Neural progenitor cell (in vitro differentiated cells): ENCODE measurements at regions not wholly inside any gene's neighbourhood (a gene's known extent, or its start where the extent isn't known, plus 50 kb on each side); places are given as distances from the start of the nearest gene placed in this dataset.

Experiments
- CTCF ChIP-seq: fragments of 200-600 bp; sonication (generic); IDR thresholded peaks from 2 replicates; pipeline ENCODE4 v1.5.1; 2017; ENCODE audit warnings: antibody characterized with exemption, mild to moderate bottlenecking
- EZH2 ChIP-seq: fragments of 200-600 bp; sonication (generic); IDR thresholded peaks from 2 replicates; pipeline ENCODE4 v1.6.1; 2017; ENCODE audit warnings: antibody characterized with exemption, mild to moderate bottlenecking, moderate library complexity
- EZH2phosphoT487 ChIP-seq: fragments of 200-600 bp; sonication (generic); IDR thresholded peaks from 2 replicates; pipeline ENCODE4 v1.6.1; 2017; ENCODE audit warnings: antibody characterized with exemption

- TF ChIP-seq CTCF (no peak), EZH2phosphoT487 (no peak), EZH2 (no peak)
Measured at GRCh38 chr1:14067036-14067435, 367.0 kb downstream of the PRDM2 start.
